HG03571 (cell line): ENCODE measurements at regions not wholly inside any gene's neighbourhood (a gene's known extent, or its start where the extent isn't known, plus 50 kb on each side); places are given as distances from the start of the nearest gene placed in this dataset.

Experiments
- ATAC-seq: cut with Tn5 transposase; IDR thresholded peaks from one replicate; pipeline ENCODE4 v1.9.1; 2021; ENCODE audit not compliant: unreplicated experiment

- ATAC-seq, result no peak
Observed at GRCh38 chr6:104575536-104575935, 284.2 kb downstream of the HACE1 start.

DNA sequence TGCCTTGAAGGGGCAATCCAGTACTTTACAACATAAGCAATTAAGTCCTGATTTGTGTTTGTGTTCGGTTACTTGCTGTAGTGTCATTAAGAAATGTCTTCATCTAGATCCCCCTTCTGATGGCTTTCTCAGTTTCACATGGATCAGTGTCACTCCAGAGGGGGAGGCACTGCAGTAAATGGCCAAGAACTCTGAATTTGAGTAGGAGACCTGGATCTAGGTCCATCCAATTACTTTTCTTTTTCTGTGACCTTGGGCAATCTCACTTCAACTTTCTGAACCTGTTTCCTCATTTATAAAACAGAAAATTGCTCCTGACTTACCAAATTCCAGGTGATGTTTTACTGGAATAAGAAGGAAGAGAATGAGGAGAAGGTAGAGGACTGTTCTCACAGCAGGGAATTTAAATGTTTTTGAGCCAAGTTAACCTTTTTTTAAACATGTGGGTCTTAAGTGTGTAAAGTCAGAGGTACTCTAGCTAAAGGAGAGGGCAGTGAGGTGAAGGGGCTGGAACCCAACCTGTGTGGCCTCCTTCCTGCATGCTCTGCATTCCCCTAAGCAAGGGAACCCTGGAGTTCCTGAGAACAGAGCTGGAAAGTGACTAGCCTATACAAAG is 285.5 kb downstream of the HACE1 start:
- ATAC-seq, result no peak

DNA sequence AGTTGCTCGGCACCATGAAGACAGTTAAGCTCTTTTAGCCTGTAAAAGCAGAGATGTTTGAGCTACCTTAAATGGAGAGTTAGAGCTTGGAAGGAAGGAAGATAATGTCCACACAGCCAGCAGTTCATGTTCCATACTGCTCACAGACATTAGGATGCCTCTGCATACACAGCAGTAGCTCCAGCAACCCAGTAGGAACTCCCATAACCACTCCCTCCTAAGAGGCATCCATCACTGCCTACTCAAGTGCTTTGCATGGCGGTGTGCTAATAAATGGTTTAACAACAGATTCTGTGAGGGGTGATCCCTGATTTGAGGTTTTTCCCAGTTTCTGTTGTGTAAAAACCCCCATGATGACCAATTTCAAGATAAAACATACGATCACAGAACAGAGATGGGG is 286.4 kb downstream of the HACE1 start:
- ATAC-seq, result no peak

GRCh38 chr6:104572901-104573300 is 286.8 kb downstream of the HACE1 start:
- no peak for ATAC-seq

GRCh38 chr6:104566411-104566810 is 293.3 kb downstream of the HACE1 start:
- ATAC-seq, result no peak

- ATAC-seq, result no peak
Observed at GRCh38 chr6:104563306-104563705, 296.4 kb downstream of the HACE1 start.

- no peak for ATAC-seq
Observed at GRCh38 chr6:104559435-104560202, 300.1 kb downstream of the HACE1 start.

- ATAC-seq, result no peak
Observed at GRCh38 chr6:104558746-104559145, 301.0 kb downstream of the HACE1 start.

DNA sequence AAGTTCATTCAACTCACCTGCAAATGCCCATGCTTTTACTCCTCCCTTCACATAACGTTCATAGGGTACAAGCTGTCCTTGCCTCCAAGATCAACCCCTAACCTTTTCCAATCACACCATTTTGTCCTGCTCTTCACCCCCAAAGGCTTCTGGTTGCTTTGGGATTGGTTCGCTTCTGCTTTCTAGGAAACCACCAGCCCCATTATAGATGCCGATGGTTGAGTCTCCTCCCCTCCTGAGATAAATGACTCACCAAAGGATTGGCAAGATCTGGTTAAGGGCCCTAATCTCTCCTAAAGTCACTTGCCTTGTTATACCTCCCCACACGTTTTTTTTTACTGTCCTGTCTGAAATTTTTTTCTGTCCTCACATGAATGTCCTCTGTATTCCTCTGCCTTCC is 311.4 kb downstream of the HACE1 start:
- no peak for ATAC-seq

DNA sequence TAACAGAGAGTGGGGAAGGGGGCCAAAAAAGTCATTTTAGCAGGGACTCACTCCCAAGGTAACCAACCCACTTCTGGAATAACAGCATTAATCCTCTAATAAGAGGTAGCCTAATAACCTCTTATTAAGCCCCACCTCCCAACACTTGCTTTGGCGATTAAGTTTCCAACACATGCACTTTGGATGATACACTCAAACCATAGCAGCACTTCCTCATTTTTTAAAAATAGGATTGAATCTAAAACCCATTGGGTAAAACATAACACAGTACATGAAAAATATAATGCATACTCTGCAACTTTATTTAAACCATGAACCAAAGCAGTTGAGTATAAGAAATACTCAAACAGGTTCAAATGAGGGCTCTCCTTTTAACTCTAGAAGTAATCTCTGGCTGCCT is 318.3 kb downstream of the HACE1 start:
- no peak for ATAC-seq

DNA sequence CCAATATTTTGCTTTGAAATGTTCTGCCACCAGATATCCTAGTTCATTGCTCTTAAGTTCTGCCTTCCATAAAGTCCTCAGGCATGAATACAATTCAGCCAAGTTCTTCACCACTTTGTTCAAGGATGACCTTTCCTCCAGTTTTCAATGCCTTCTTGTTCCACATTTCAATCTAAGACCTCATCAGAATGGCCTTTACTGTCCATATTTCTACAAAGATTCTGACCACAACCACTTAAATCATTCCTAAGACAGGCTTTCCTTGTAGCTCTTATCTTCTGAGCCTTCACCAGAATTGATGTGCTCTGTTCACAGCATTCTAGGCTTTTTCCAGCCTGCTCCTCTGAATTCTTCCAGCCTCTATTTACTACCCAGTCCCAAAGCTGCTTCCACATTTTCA is 319.0 kb downstream of the HACE1 start:
- ATAC-seq, result no peak

DNA sequence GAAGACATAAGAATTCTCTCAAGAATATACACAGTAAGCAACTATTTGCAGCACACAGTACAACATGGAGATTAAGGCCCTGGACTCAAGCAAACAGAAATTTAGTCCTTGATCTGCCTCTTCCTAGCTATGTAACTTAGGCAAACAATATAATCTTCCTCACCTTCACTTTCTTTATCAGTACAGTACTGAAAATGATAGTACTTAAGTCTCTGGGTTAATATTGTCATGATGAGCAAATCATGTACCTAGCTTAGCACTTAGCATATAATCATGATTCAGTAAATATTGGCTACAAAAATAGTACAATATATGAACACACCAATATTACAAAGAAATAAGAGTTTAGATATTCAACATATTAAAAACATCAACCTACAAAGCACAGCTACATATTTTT is 320.5 kb downstream of the HACE1 start:
- no peak for ATAC-seq

- no peak for ATAC-seq
Observed at GRCh38 chr6:104537872-104538271, 321.8 kb downstream of the HACE1 start.

DNA sequence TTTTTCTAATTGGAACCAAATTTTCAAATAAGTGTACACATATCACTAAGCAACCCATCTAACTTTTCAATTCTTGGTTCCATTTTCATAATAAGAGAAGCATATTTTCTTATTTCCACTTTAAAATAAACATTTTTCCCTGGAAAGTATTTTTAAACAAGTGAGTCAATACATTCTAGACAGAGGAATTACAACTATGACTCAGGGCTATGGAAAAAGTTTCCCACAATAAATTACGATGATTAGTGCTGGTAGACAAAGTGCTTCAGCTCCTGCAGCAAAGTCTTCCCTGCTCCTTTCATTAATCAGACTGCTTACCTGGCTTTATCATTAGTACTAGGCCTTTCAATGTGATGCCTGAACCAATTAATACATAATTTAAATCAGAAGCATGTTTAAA is 322.5 kb downstream of the HACE1 start:
- no peak for ATAC-seq

GRCh38 chr6:104532462-104532861 is 327.3 kb downstream of the HACE1 start:
- ATAC-seq, result no peak

DNA sequence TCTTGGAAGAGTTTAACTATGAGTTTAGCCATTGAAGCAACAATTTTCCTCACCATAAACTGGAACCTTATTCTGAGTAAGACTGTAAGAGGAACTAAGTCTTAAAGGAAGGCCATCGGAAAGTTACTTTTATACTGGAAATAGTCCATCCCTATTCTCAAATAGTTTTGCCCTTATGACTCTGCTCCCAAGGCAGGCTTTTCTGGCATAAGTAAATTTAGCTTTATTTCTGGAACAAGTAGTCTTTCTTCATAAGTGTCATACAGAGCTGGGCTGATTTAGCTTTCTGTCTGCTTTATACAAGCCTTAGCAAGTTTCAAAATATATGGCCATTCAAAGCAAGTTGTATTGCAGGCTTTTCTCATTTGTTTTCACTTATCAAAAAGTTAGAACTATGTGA is 328.1 kb downstream of the HACE1 start:
- ATAC-seq, result no peak

GRCh38 chr6:104527761-104528415 is 331.8 kb downstream of the HACE1 start:
- ATAC-seq, result no peak

DNA sequence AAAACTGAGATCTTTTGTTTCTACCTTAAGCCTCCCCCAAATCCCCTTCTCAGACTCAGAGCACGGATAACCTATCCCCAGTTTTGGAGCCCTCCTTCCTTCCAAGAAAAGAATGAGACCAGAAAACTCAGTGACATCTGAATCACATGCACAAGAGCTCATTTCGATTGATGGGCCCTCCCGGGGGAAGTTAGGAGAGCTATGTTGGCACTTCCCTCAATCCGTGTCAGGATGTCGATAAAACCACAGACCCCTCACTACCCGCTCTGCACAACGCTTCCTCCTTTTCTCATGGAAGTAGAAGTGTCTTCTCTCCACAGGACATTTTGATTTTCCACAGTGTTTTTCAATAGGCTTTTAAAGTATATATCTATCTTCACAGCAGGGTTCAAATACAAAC is 332.4 kb downstream of the HACE1 start:
- no peak for ATAC-seq

- no peak for ATAC-seq
Observed at GRCh38 chr6:104526376-104526775, 333.3 kb downstream of the HACE1 start.

- ATAC-seq, result peak; percentile 99
Observed at GRCh38 chr6:104525677-104526322, 333.9 kb downstream of the HACE1 start.

DNA sequence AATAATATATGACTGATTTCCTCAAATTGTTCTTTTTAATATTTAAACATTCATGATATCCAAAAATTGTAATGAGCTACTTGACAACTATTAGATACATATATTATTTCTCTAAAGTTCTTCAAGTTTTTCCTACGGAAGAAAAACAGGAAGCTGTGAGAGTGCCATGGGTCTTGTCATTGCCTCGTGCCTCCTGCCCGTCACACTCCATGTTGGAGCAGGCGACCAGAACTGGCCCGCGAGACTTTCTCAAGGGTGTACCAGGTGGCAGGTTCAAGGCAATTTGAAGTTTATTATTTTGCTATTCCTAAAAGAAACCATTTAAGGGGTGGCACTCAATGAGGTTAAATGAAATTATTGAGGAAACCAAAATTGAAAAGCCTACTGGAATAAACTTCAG is 337.2 kb downstream of the HACE1 start:
- ATAC-seq, result no peak

GRCh38 chr6:104521176-104521575 is 338.5 kb downstream of the HACE1 start:
- no peak for ATAC-seq
